ENCODE measurements at regions not wholly inside any gene's neighbourhood (a gene's known extent, or its start where the extent isn't known, plus 50 kb on each side); places are given as distances from the start of the nearest gene placed in this dataset.
"Not testable (repeated sequence)": the region's sequence is repeated elsewhere in the genome, so short reads cannot be mapped to it uniquely, and the experiment has no call there.

DNA sequence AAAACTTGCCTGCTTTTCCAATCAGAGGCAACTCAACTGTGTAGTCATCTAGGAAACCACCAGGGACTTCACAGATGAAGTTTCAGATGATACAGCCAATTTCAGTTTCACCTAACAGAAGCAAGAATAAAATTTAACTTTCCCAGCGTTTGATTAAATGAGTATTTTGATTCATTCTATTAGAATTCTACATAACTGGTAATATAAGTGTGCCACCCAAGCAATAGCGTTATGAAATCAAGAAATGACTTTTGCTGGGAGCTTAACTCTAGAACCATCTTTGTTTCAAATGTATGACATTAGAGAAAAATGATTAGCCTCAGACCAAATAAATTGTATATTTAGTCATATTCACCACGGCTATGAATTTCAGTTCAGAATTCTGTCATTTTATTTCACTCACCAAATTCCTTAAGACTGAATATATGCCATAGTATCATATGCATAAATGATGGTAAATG, 239.3 kb downstream of the NRIP1 start:
- no peak for DNase-seq

DNA sequence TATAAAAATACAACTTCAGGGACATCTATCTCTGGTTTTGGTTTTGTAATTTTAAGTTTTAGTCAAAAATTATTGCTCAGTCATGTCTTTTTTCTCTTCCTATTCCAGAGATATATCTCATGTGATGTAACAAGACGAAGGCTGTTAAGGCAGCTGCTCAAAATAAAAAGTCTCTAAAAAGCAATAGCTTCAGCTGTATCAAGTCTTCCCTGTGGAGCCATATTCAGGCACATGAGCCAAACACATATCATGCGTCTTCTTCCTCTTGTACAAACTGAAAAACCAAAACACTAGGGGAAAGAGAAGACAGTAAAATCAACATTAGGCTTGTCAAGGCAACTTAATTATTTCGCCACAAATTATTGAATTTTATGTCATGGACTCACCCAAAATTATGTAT, 240.7 kb downstream of the NRIP1 start:
- DNase-seq, result no peak

DNA sequence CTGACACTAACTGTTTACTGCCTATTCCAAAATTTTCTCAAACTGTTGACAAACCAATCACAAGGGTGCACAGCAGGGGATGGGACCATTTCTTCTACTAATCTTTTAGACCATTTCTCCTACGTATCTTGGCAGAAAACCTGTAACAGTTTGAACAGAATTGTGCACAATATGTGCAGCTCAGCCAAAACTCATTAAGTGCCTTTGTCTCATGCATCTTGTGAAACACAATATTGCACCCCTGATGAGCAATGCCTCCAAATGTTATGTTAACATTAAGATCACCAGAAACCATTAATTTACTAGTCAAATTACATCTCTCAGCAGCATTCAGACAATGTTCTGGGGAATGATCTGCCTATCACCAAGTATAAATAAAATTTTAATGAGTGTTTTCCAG, 247.5 kb downstream of the NRIP1 start:
- DNase-seq, result no peak

DNA sequence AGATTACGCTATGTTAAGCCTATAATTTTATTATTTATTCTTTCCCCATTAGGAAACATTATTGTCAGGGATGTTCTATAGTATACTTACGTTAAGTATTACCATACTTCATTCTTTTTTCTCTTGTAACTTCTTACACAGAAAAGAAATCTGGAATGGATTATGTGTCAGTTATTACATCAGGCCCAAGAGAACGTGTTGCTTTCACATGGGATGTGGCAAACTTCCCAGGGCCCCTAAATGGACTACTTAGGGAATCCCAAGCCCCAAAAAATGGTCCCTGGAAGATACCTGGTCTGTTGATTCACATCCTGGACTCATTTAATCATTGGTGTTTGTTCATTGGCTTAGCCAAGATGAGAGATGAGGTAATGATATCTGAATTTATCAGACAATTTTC, 249.8 kb downstream of the NRIP1 start:
- peak; percentile 23 for DNase-seq

DNA sequence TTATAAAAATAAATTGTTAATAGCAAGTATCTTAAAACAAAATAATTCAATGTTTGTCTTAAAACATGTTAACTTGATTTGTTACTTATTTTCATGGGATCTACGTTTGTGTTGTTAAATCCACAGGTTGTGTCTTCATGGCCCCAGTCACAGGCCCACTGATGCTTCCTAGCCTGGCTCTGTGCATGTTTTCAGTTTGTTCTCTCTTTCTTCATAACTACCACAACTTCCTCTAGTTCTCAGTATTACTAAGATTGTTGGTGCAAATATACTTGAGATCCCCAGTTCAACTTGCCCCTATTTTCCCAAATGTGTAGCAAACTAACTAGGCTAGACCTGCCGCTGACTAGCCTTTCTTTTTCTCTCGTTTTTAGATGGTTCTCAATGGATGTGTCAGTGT, 250.5 kb downstream of the NRIP1 start:
- no peak for DNase-seq

DNA sequence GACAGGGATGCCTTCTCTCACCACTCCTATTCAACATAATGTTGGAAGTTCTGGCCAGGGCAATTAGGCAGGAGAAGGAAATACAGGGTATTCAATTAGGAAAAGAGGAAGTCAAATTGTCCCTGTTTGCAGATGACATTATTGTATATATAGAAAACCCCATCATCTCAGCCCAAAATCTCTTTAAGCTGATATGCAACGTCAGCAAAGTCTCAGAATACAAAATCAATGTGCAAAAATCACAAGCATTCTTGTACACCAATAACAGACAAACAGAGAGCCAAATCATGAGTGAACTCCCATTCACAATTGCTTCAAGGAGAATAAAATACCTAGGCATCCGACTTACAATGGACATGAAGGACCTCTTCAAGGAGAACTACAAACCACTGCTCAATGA, 258.1 kb upstream of the SAMSN1 start:
- not testable (repeated sequence) for DNase-seq

DNA sequence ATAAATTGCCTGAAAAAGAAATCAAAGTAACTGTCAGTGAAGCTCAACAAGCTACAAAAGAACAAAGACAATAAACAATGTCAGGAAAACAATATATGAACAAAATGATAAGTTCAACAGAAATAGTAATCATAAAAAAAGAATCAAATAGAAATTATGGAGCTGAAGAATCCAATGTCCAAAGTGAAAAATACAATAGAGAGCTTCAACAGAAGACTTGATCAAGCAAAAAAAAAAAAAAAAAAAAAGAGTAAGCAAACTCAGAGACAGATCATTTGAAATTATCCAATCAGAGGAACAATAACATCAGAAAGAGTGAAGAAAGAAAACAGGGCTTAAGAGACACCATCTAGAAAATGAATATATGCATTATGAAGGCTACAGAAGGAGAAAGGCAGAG, 251.4 kb upstream of the SAMSN1 start:
- DNase-seq, result no peak

DNA sequence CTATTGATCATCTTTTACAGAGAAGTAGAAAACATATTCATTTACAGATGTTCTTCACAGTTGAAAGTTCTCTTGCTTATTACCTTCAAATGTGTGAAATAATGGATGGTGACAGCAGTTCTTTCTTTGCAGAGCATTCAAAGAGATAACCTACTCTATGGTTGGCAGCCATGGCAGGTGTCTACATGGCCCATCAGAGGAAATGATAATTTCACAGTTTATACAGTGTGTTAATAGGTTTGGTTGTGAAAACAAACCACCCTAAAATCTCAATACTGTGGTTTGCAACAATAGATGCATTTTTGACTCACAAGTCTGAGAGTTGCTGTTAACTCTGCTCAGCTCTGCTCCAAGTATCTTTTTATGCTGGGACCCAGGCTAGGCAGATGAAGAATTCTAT, 241.2 kb upstream of the SAMSN1 start:
- DNase-seq, result no peak

DNA sequence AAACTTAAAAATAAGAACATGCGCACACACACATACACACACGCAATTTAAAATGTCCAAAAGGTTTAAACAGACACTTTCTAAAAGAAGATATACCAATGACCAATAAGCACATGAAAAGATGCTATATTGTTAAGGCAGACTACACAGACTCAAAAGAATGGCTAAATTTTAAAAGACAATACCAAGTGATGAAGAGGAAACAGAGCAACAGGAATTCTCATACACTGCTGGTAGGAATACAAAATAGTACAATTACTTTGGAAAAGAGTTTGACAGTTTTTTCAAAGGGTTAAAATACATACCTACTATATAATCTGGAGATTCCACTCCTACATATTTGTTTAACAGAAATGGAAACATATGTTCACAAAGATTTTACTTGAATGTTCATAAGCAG, 239.6 kb upstream of the SAMSN1 start:
- DNase-seq, result no peak

DNA sequence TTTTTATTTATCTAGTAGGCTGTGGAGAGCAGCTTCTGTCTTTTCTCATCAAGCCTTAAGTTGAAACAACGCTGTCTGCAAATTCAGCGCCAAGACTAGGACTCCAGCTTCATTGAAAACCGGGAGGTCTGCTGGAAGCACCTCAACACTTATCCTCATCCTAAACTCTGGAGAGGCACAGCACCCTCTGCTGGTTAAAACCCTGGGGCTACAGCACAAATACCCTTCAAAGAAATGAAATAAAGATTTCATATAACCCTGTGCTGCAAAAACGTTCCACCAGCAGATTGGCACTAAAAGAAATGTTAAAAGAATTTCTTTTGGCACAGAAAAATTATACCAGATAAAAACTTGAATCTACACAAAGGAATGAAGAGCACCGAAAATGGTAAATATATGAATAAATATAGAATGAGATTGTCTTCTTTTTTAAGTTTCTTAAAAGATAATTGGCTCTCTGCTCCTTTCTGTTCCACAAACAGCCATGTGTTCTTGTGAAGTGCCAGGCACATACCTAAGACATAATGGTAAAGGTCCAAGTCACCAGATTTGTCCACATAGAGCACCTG, 227.7 kb upstream of the SAMSN1 start:
- DNase-seq, result no peak

DNA sequence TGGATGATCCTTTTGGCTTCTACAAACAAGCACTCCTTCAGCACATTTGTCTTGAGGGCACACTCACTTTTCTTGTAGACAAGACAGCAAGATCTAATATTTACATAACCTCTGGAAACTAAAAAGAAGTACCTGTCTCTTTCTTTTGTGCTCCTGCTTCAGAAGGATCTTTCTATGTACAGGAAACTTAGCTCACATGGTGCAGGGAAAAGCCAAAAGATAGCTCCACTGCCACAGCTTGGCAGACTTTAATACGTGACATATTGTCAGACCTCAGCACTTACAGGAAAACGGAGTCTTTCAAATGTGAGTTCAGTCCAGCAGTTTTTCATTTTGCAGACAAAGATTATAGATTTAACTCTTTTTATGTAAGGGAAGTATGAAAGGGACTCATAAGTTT, 225.5 kb upstream of the SAMSN1 start:
- no peak for DNase-seq

DNA sequence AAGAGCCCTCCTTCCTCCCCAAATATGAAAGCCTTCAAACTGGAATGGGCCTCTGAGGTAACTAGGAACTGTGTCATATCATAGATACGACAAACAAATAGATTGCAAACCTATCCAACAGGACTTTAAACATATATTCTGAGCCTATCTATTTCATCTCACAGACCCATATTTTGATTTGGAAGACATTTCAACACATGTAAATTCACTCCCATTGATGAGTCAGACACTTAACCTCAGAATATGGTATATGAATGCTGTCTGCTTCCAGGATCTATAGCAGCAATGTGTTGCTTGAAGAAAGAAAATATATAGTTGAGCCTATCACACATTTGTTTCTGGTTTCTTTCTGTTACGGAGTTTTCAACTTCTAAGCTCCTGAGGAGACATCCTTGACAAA, 221.9 kb upstream of the SAMSN1 start:
- DNase-seq, result no peak

DNA sequence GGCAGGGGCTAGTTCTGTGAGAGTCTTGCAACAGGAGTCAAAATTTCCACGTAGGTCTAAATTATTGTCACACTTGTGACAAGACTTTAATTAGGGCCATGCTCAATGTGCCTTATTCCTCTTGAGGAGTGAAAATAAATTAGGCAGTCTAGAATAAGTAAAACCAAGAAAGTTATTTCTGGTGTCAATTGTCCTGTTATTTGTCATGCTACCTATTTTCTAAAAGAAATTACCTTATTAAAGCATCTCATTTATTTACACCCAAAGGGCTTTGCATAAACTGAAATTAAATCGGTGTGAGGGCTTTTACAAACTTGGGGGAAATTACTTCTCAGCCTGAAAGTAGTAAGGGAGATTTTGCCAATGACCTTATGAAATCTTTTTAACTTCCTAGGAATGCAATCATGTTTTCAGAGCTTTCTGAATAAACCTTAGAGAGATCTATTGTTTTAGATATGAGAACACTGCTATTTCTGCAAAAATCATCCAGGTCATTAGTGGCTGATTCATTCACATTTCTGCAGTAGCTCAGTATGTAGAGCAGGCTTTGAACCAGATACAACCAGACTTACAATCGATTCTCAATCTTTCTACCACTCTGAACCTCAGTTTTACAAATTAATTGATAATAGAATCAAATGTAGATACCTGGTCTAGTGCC, 221.2 kb upstream of the SAMSN1 start:
- DNase-seq, result no peak

DNA sequence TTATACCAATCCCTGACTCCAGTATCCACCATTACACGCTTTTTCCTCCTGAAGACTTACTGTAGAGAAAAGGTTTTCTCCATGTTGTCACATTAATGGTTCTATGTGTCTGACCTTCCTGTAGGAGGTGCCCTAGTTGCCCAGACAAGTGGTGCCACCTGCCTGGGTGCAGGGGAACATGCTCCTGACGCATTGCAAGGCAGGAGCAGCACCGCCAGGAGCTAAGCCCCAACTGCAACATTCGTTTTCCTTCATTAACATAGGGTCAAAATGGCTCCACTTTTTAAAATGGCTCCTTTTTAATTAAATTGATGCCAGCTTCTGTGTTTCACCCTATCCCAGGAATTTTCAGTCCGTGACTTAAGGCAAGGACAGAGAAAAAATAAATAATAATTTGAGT, 220.1 kb upstream of the SAMSN1 start:
- DNase-seq, result no peak

DNA sequence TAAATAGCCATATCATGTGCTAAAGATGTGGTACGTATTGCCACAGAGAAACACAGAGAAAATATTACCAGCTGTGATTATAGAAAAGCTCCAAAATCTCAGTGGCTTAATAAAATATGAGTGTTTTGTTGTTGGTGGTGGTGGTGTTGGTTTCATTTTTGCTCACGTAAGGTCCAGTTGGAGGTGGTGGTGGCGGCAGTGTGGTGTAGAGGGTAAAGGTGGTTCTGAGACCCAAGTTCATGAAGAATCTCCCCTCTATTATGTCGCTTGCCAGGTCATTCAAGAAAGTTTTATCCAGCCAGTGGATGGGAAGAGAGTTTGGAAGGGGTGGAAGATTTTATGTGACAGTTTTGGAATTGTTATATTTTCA, 217.6 kb upstream of the SAMSN1 start:
- no peak for DNase-seq

DNA sequence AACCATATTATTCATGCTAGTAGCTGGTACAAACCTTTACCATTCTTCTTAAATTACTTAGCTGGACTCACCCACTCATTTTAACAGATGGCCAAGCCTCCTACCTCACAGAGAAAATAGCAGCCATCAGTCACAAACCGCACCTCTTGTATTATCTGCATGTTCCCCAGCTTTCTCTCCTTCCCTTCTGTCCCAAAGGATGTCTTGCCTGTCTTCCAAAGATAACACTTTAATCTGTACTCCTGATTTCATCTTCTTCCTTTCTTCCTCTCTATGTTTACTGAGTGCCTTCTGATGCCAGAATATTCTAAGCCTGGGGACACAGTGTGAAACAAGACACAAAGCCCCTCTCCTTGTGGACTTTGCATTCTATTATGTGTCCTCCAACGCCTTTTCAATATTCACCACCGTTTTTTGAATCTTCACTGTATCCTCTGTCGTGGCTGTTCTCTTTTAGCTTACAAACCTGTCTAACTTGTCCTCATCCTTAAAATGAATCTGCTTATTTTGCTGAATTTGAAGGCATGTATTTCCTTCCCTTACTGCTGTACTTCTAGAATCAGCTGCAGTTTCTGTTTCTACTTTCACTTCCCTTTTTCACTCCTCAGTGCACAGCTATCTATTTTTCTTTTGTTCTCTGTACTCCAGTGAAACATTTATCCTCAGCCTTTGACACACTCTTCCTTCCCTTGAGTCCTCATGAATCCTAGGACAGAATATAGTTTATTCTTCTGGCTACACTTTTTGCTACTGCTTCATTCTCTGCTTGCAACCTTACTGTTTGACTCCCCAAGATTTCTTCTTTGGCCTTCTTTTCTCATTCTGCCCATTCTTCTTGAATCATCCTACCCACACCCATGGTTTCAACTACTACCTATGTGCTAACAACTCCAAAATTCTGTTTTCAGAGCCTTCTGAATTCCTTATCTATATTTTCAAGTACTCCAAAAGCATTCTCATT, 216.9 kb upstream of the SAMSN1 start:
- no peak for DNase-seq

DNA sequence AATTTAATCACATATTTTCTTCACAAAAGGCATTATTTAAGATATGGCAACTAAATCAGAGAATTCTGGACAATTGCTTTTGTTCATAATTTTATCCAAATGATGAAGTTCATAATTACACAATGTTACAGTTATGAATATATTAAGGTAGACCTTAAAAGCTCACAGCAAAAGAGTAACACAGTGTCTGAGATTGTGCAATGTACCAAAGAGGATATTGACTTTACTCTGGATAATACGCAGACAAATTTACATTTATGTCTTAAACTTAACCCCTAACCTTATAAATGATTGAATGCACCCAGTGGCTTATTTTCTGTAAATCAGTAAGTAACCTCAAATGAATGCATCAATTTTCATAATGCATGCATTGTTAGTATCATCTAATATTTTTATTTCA, 216.2 kb upstream of the SAMSN1 start:
- DNase-seq, result no peak

DNA sequence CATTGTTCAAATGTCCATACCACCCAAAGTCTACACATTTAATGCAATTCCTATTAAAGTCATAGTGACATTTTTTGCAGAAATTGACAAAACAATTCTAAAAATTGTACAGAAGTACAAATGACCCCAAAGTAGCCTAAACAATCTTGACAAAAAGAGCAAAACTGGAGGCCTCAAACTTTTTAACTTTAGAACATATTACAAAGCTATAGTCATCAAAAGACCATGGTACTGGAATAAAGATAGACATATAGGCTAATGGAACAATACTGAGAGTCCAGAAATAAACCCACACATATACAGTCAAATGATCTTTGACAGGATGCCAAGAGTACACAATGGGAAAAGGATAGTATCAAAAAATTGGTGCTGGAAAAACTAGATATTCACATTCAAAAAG, 213.2 kb upstream of the SAMSN1 start:
- DNase-seq, result no peak

DNA sequence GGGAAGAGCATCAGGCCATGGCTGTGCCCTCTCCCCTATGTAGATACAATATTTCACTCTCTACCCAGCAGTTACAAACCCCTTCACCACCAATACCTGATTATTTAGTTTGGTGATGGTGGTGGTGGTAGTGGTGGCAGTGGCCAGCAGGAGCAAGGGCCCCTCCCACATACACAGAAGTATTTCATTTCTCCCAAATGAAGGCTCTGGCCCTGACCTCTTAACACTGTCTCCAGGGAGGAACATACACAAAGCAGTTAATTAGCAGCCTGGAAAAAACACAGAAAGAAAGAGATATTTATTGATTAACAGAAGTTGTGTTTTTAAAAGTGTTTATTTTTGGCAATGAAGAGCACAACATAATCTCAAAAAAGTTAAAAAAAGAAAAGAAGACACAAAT, 212.7 kb upstream of the SAMSN1 start:
- no peak for DNase-seq

DNA sequence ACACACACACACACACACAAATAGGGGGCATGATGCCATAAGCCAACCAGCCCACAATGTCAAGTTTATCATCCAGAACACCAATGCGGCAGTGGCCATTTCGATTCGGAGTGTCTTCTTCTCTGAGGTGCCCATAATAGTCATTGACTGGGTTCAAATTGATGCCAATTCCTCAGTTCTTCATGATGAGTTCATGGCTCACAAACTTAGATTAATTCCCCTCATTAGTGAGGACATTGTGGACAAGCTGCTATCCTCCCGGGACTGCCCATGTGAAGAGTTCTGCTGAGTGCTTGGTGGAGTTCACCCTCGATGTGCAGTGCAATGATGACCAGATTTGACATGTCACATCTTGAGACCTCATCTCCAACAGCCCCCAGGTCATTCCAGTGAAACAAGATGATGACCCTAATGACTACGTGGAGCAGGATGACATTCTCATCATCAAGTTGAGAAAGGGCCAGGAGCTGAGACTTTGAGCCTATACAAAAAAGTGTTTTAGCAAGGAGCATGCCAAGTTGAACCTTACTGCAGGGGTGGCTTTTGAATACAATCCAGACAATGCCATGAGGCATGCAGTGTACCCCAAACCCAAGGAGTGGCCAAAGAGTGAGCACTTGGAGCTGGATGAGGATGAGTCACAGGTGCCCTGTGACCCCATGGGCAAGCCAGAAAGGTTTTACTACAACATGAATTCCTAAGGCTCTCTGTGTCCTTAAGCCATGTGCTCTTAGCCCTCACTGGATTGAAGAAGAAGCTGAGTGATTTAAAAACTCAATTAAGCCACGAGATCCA, 211.6 kb upstream of the SAMSN1 start:
- DNase-seq, result no peak

DNA sequence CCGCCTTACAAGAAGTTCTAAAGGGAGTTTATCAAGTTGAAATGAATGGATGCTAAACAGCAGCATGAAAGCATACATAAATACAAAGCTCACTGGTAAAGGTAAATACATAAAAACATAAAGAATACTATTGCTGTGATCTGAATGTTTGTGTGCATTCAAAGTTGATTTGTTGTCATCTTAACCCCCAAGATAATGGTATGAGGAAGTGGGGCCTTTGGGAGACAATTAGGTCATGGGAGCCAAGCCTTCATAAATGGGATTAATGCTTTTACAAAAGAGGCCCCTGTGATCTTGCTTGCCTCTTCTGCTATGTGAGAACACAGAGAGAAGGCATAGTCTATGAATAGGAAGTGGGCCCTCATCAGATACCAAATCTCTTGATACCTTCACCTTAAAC, 209.0 kb upstream of the SAMSN1 start:
- no peak for DNase-seq

DNA sequence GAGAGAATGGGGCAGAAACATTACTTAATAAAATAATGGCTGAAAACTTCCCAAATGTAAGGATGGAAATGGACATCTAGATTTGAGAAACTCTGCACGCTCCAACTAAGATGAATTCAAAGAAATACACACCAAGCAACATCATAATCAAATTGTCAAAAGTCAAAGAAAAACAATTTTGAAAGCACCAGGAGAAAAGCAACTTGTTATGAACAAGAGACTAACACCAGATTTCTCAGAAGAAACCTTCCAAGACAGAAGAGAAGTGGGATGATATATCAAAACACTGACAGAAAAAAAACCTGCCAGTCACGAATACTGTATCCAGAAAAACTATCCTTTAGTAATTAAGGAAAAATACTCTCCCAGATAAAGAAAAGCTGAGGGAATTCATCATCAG, 208.6 kb upstream of the SAMSN1 start:
- DNase-seq, result no peak

DNA sequence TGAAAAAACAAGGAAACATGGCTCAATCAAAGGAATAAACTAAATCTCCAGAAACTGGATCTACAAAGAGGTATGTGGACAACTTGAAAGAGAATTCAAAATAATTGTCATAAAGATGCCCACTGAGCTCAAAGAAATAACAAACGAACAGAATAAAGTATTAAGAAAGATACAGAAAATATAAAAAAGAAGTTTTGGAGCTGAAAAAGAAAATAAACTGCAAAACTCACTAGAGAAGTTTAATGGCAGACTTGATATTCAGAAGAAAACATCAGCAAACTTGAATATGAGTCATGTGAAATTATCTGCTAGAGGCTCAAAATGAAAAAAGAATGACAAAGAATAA, 208.1 kb upstream of the SAMSN1 start:
- DNase-seq, result no peak

All from fibroblast of skin of right quadriceps (primary cell).